Osteoblast (primary cell): ENCODE measurements at regions not wholly inside any gene's neighbourhood (a gene's known extent, or its start where the extent isn't known, plus 50 kb on each side); places are given as distances from the start of the nearest gene placed in this dataset.
"Not testable (repeated sequence)": the region's sequence is repeated elsewhere in the genome, so short reads cannot be mapped to it uniquely, and the experiment has no call there.

Experiments
- DNase-seq: peaks from one replicate; pipeline ENCODE4 v3.0.0; 2011; ENCODE audit warnings: low spot score, mixed read lengths; ENCODE audit not compliant: insufficient read length; ENCODE audit errors: missing footprints
- H2AFZ ChIP-seq: 2 replicates; pipeline ENCODE4 v1.6.0; 2011; ENCODE audit warnings: mild to moderate bottlenecking, low read length
- H3K27ac ChIP-seq: 2 replicates; pipeline ENCODE4 v1.5.1; 2011; ENCODE audit warnings: mild to moderate bottlenecking, low read depth, low read length, moderate library complexity
- H3K27me3 ChIP-seq: 2 replicates; pipeline ENCODE4 v1.6.0; 2012; ENCODE audit warnings: mild to moderate bottlenecking, control low read depth, inconsistent platforms, low read length, moderate library complexity; ENCODE audit not compliant: insufficient read depth
- H3K36me3 ChIP-seq: 2 replicates; pipeline ENCODE4 v1.5.1; 2011; ENCODE audit warnings: mild to moderate bottlenecking, low read length, control low read depth, moderate library complexity; ENCODE audit not compliant: insufficient read depth
- H3K4me1 ChIP-seq: 2 replicates; pipeline ENCODE4 v1.5.1; 2011; ENCODE audit warnings: mild to moderate bottlenecking, low read length, control low read depth, moderate library complexity; ENCODE audit not compliant: insufficient read depth
- H3K4me2 ChIP-seq: 2 replicates; pipeline ENCODE4 v1.6.0; 2011; ENCODE audit warnings: mild to moderate bottlenecking, low read length; ENCODE audit not compliant: insufficient read depth
- H3K4me3 ChIP-seq: fragments of 200-600 bp; sonication (generic); 3 replicates; pipeline ENCODE4 v1.5.1; 2012; ENCODE audit warnings: mild to moderate bottlenecking, low read length, inconsistent platforms; ENCODE audit not compliant: insufficient read depth
- H3K79me2 ChIP-seq: 2 replicates; pipeline ENCODE4 v1.6.0; 2012; ENCODE audit warnings: mild to moderate bottlenecking, low read length, control low read depth, inconsistent platforms; ENCODE audit not compliant: insufficient read depth
- H3K9me3 ChIP-seq: 2 replicates; pipeline ENCODE4 v1.5.1; 2011; ENCODE audit warnings: low read depth, low read length, control low read depth
- H4K20me1 ChIP-seq: 2 replicates; pipeline ENCODE4 v1.6.0; 2012; ENCODE audit warnings: mild to moderate bottlenecking, low read length, control low read depth; ENCODE audit not compliant: insufficient read depth
- TF ChIP-seq, protein P1 (sequence below): IDR thresholded peaks from 2 replicates; pipeline ENCODE4 v1.5.1; 2011; ENCODE audit warnings: mild to moderate bottlenecking, low read depth, low read length, moderate library complexity; ENCODE audit errors: extremely low read depth

DNA sequence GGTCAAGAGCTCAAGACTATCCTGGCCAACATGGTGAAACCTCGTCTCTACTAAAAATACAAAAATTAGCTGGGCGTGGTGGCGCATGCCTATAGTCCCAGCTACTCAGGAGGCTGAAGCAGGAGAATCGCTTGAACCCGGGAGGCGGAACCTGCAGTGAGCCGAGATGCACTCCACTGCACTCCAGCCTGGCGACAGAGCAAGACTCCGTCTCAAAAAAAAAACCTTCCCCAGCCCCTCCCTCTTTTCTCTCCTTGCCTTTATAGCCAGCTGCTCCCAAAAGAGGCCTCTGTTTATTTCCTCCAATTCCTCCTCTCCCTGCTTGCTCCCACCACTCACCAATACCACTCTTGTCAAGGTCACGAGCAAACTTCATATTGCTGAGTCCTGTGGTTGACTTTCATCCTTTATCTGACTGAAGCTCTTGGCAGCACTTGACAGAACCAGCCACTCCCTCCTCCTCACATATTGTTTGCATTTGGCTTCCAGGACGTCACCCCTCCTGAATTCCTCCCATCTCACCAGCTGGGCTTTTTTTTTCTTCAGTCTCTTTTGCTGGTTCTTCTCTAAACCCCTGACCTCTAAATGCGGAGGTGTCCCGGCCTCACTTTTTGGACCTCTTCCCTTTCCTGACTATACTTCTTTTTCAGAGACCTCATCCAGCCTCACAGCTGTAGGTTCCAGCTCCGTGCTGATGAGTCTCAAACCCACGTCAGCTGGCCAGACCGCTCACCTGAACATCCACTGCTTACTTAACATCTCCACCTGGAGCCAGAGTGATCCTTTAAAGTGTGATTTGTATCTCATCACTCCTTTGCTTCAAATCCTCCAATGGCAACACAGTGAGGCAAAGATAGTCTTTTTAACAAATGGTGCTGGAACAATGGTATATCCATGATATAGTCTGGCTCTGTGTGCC, 84.6 kb upstream of the CAB39 start:
- no peaks in the 10 kb centered on the region for H4K20me1 ChIP-seq
- H3K27ac ChIP-seq, result no peak overlapping the region
- no peaks in the 10 kb centered on the region for H3K9me3 ChIP-seq
- peak; percentile 39 for DNase-seq
- no peak overlapping the region for H3K4me2 ChIP-seq
- no peaks in the 10 kb centered on the region for H3K79me2 ChIP-seq
- TF ChIP-seq, protein P1, sequence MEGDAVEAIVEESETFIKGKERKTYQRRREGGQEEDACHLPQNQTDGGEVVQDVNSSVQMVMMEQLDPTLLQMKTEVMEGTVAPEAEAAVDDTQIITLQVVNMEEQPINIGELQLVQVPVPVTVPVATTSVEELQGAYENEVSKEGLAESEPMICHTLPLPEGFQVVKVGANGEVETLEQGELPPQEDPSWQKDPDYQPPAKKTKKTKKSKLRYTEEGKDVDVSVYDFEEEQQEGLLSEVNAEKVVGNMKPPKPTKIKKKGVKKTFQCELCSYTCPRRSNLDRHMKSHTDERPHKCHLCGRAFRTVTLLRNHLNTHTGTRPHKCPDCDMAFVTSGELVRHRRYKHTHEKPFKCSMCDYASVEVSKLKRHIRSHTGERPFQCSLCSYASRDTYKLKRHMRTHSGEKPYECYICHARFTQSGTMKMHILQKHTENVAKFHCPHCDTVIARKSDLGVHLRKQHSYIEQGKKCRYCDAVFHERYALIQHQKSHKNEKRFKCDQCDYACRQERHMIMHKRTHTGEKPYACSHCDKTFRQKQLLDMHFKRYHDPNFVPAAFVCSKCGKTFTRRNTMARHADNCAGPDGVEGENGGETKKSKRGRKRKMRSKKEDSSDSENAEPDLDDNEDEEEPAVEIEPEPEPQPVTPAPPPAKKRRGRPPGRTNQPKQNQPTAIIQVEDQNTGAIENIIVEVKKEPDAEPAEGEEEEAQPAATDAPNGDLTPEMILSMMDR, result no peak
- H3K4me1 ChIP-seq, result no peaks in the 10 kb centered on the region
- no peaks in the 10 kb centered on the region for H3K27me3 ChIP-seq
- H3K36me3 ChIP-seq, result no peaks in the 10 kb centered on the region
- peak overlapping the region; percentile 22 for H2AFZ ChIP-seq
- no peak overlapping the region for H3K4me3 ChIP-seq

DNA sequence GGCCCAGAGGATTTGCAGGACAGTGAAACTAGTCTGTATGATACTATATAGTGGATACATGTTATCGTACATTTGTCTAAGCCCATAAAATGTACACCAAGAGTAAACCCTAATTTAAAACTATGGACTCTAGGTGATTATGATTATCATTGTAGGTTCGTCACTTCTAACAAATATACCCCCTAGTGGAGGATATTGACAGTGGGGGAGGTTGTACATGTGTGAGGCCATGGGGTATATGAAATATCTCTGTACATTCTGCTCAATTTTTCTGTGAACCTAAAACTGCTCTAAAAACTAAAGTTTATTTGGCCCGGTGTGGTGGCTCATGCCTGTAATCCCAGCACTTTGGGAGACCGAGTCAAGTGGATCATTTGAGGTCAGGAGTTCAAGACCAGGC, 81.2 kb upstream of the CAB39 start:
- no peak overlapping the region for H3K27ac ChIP-seq
- TF ChIP-seq, protein P1, result no peak
- H3K4me1 ChIP-seq, result no peaks in the 10 kb centered on the region
- no peaks in the 10 kb centered on the region for H3K79me2 ChIP-seq
- no peaks in the 10 kb centered on the region for H4K20me1 ChIP-seq
- H3K27me3 ChIP-seq, result no peaks in the 10 kb centered on the region
- no peak overlapping the region for H3K4me2 ChIP-seq
- H3K4me3 ChIP-seq, result no peak overlapping the region
- DNase-seq, result no peak
- H3K36me3 ChIP-seq, result no peaks in the 10 kb centered on the region
- H2AFZ ChIP-seq, result no peak overlapping the region
- H3K9me3 ChIP-seq, result no peaks in the 10 kb centered on the region

DNA sequence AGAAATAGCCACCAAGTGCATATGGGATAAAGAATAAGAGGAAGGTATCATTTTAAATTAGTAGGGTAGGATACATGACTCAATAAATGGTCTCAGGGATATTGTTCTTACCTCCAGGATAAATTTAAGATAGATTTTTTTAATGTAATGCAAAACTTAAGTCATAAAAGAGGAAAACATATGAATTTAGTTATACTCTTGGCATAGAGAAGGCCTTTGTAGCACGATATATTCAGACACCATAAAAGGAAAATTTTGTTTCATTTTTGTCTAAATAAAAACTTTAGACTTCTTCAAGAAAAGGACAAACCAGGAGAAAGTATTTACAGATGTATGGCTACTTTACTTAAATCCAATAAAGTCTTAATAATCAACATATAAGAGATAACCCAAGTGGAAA, 78.5 kb upstream of the CAB39 start:
- Histone ChIP-seq H3K4me1 (no peaks in the 10 kb centered on the region), H4K20me1 (no peaks in the 10 kb centered on the region), H2AFZ (no peak overlapping the region)

DNA sequence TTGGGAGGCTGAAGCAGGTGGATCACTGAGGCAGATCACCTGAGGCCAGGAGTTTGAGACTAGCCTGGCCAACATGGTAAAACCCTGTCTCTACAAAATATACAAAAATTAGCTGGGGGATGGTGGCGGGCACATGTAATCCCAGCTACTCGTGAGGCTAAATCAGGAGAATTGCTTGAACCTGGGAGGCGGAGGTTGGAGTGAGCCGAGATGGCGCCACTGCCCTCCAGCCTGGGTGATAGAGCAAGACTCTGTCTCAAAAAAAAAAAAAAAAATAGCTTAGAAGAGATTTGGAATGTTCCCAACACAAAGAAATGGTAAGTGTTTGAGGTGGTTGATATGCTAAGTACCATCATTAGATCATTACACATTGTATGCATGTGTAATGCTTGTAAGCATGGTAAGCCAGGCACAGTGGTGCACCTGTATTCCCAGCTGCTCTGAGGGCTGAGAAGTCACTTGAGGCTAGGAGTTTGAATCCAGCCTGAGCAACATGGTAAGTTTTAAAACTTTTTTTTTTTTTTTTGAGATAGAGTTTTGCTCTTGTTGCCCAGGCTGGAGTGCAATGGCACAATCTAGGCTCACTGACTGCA, 77.8 kb upstream of the CAB39 start:
- not testable (repeated sequence) for H3K79me2 ChIP-seq, DNase-seq, H3K4me2 ChIP-seq, H3K4me3 ChIP-seq, H3K36me3 ChIP-seq, H3K4me1 ChIP-seq, H2AFZ ChIP-seq, H3K27me3 ChIP-seq, H3K9me3 ChIP-seq, H3K27ac ChIP-seq, H4K20me1 ChIP-seq

More for the DNA sequence above, 78.5 kb upstream of the CAB39 start:
- DNase-seq, result peak; percentile 5
- H3K36me3 ChIP-seq, result no peaks in the 10 kb centered on the region
- no peaks in the 10 kb centered on the region for H3K79me2 ChIP-seq
- no peak overlapping the region for H3K4me2 ChIP-seq
- TF ChIP-seq, protein P1, result no peak
- H3K27ac ChIP-seq, result no peak overlapping the region
- no peaks in the 10 kb centered on the region for H3K27me3 ChIP-seq
- no peaks in the 10 kb centered on the region for H3K9me3 ChIP-seq
- no peak overlapping the region for H3K4me3 ChIP-seq
